ENCODE measurements at regions not wholly inside any gene's neighbourhood (a gene's known extent, or its start where the extent isn't known, plus 50 kb on each side); places are given as distances from the start of the nearest gene placed in this dataset.

DNA sequence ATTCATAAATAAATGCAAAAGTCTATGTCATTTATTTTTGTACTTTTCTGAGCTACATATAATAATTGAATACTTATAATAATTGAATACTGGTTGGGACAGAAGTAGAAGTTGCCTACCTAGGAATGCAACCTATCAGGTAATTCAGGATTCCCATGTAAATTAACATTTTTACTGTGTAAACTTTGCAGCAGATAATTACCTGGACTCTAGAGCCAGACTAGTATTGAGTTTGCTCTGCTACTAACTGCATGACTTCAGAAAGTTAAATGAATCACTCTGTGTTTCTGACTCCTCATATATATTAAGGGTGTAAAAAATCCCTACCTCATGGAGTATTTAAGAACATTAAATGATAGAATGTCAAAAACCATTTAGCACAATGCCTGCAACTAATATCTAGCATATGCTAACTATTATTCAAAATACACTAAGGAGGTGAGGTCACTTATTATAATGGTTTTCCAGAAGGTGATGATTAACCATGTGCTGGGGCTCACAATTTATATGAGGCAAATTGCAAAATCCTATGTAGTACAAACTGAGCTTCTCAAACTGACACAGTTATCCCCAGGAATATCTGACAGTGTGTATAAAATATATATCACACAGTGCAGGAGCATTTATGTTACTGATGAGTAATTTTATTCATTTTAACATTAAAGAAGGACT lies 138.1 kb upstream of the ANO3 start:
- CTCF ChIA-PET, result no interaction called here
- no peak overlapping the region for H3K4me3 Mint-ChIP-seq
- POLR2A ChIA-PET, result no interaction called here

DNA sequence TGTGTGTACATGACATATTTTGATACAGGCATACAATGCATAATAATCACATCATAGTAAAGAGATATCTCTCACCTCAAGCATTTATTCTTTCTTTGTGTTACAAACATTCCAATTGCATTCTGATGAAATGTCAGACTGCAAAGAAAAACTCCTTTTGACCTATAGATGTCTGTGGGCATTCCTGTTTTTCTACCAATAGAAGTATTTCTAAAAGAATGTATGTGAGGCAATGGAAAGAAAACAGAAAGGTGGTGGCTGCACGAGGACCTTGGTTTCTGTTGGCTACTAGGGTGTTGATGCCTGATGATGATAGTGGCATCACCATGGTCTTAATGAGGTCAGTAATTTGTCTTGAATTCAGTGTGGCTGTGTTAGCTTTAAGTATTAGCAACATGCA lies 137.0 kb upstream of the ANO3 start:
- POLR2A ChIA-PET, result no interaction called here
- Mint-ChIP-seq H3K27ac (no peak overlapping the region), H3K4me1 (ENCODE audit: low read depth) (no peaks in the 10 kb centered on the region), H3K9me3 (peaks cover 8% of the 10 kb centered on the region), H3K27me3 (no peaks in the 10 kb centered on the region), H3K4me3 (no peak overlapping the region), H3K36me3 (no peaks in the 10 kb centered on the region)
- intact Hi-C loops (cut with micrococcal nuclease), result no loop called here
- no peak for DNase-seq
- CTCF ChIA-PET, result no interaction called here

More for the DNA sequence above, 138.1 kb upstream of the ANO3 start:
- H3K9me3 Mint-ChIP-seq, result peaks cover 7% of the 10 kb centered on the region
- no peak for DNase-seq
- intact Hi-C loops (cut with micrococcal nuclease), result no loop called here
- H3K27ac Mint-ChIP-seq, result no peak overlapping the region
- H3K36me3 Mint-ChIP-seq, result no peaks in the 10 kb centered on the region
- H3K4me1 Mint-ChIP-seq (ENCODE audit: low read depth), result no peaks in the 10 kb centered on the region
- H3K27me3 Mint-ChIP-seq, result no peaks in the 10 kb centered on the region

DNA sequence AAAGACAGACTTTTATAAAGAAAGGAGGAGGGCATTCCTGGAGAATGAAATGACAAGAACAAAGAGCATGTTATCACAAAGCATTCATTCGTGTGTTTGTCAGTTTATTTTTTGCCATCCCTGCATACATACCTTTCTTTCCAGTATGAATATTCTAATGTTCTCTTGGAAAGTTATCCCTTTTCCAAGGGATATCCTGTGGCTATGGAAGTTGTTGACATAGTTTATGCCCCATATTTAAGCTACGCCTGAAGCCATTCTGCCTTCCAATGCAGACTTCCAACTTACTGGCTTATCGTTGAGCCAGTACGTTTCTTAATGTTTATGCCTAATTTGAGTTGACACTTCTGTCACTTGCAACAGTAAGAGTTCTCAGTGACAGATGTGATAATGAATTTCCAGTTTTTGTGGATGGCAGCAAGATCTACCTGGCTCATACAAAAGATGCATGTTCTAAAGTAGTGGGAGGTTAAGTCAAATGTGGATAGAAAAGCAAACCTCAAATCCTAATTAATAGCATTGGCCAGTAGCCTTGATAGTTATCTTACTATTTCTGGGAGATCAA lies 133.3 kb upstream of the ANO3 start:
- H3K4me1 Mint-ChIP-seq (ENCODE audit: low read depth), result no peaks in the 10 kb centered on the region
- POLR2A ChIA-PET, result no interaction called here
- DNase-seq, result no peak
- no peak overlapping the region for H3K4me3 Mint-ChIP-seq
- H3K36me3 Mint-ChIP-seq, result no peaks in the 10 kb centered on the region
- intact Hi-C loops (cut with micrococcal nuclease), result no loop called here
- CTCF ChIA-PET, result no interaction called here
- no peaks in the 10 kb centered on the region for H3K27me3 Mint-ChIP-seq
- no peak overlapping the region for H3K27ac Mint-ChIP-seq
- H3K9me3 Mint-ChIP-seq, result peaks cover 6% of the 10 kb centered on the region

DNA sequence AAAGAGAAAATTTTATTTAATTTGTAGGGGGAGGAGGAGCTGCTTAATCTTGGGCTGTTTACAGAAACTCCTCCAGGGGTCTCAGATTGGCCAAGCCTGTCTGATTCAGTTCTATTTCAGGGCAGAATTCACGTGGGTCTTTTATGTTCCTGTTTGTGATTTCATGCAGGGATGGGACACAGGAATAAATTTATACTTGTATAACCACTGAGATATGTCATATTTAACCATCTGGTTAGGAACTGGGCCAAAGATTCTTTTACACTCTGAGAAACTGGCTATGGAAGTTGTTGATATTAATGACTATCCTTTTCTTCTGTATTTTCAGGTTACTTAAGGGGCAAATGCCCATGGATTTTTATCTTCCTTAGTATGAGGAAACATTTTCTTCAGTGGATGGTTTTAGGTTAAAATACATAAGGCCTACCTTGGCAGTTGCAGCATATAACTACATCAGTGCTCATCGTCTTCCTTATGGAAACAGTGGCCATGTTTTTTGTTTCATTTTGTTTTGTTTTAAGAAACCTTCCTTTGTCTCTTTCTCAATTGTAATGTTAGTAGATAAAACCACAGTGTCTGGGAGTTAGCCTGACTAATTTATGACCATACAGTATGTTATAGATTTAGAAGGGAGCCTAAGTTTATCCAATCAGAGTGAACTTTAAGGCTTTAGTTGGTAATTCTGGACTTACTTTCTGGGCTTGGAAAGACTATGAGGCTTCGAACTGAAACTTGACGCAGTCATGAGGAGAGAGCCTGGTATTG lies 132.4 kb upstream of the ANO3 start:
- no peak overlapping the region for H3K27ac Mint-ChIP-seq
- intact Hi-C loops (cut with micrococcal nuclease), result no loop called here
- no peak for DNase-seq
- H3K9me3 Mint-ChIP-seq, result peaks cover 6% of the 10 kb centered on the region
- H3K4me3 Mint-ChIP-seq, result no peak overlapping the region
- ChIA-PET CTCF (no interaction called here), POLR2A (no interaction called here)
- no peaks in the 10 kb centered on the region for H3K27me3 Mint-ChIP-seq
- H3K36me3 Mint-ChIP-seq, result no peaks in the 10 kb centered on the region
- H3K4me1 Mint-ChIP-seq (ENCODE audit: low read depth), result no peaks in the 10 kb centered on the region

DNA sequence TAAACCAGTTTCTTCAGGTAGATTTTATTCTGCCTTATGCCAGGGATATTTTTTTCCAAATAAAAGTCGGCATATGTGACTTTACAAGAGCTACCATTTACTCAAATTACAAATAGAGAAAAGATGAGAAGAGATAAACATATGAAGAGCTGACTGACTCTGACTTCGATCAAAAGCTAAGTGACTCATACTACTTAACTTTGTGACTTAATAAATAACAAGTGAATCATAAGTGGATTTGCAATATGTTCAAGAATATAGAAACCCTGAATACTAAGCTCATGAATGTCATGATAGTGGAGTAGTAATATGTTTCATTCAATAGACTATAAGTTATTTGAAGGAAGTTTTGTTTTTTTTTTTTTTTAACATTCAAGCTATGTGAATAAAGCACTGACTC lies 130.5 kb upstream of the ANO3 start:
- ChIA-PET CTCF (no interaction called here), POLR2A (no interaction called here)
- intact Hi-C loops (cut with micrococcal nuclease), result no loop called here
- Mint-ChIP-seq H3K9me3 (peaks cover 6% of the 10 kb centered on the region), H3K4me3 (no peak overlapping the region), H3K36me3 (no peaks in the 10 kb centered on the region), H3K27ac (no peak overlapping the region), H3K4me1 (ENCODE audit: low read depth) (no peaks in the 10 kb centered on the region), H3K27me3 (no peaks in the 10 kb centered on the region)
- DNase-seq, result no peak

- no peak for DNase-seq
- Mint-ChIP-seq H3K27ac (no peak overlapping the region), H3K4me1 (ENCODE audit: low read depth) (no peaks in the 10 kb centered on the region), H3K4me3 (no peak overlapping the region), H3K9me3 (peaks cover 6% of the 10 kb centered on the region), H3K27me3 (no peaks in the 10 kb centered on the region), H3K36me3 (no peaks in the 10 kb centered on the region)
- ChIA-PET POLR2A (no interaction called here), CTCF (no interaction called here)
- intact Hi-C loops (cut with micrococcal nuclease), result no loop called here
Measured at GRCh38 chr11:26202754-26203153, 129.2 kb upstream of the ANO3 start.

- intact Hi-C loops (cut with micrococcal nuclease), result no loop called here
- Mint-ChIP-seq H3K27ac (no peak overlapping the region), H3K4me1 (ENCODE audit: low read depth) (no peaks in the 10 kb centered on the region), H3K4me3 (no peak overlapping the region), H3K36me3 (no peaks in the 10 kb centered on the region), H3K9me3 (no peaks in the 10 kb centered on the region), H3K27me3 (no peaks in the 10 kb centered on the region)
- POLR2A ChIA-PET, result no interaction called here
- DNase-seq, result no peak
- CTCF ChIA-PET, result no interaction called here
Measured at GRCh38 chr11:26204101-26204500, 127.8 kb upstream of the ANO3 start.

- no peaks in the 10 kb centered on the region for H3K4me1 Mint-ChIP-seq (ENCODE audit: low read depth)
- intact Hi-C loops (cut with micrococcal nuclease), result no loop called here
- H3K4me3 Mint-ChIP-seq, result no peak overlapping the region
- no peaks in the 10 kb centered on the region for H3K36me3 Mint-ChIP-seq
- peaks cover 1% of the 10 kb centered on the region for H3K9me3 Mint-ChIP-seq
- no peak for DNase-seq
- ChIA-PET POLR2A (no interaction called here), CTCF (no interaction called here)
- H3K27me3 Mint-ChIP-seq, result no peaks in the 10 kb centered on the region
- H3K27ac Mint-ChIP-seq, result no peak overlapping the region
Measured at GRCh38 chr11:26204839-26205238, 127.1 kb upstream of the ANO3 start.

DNA sequence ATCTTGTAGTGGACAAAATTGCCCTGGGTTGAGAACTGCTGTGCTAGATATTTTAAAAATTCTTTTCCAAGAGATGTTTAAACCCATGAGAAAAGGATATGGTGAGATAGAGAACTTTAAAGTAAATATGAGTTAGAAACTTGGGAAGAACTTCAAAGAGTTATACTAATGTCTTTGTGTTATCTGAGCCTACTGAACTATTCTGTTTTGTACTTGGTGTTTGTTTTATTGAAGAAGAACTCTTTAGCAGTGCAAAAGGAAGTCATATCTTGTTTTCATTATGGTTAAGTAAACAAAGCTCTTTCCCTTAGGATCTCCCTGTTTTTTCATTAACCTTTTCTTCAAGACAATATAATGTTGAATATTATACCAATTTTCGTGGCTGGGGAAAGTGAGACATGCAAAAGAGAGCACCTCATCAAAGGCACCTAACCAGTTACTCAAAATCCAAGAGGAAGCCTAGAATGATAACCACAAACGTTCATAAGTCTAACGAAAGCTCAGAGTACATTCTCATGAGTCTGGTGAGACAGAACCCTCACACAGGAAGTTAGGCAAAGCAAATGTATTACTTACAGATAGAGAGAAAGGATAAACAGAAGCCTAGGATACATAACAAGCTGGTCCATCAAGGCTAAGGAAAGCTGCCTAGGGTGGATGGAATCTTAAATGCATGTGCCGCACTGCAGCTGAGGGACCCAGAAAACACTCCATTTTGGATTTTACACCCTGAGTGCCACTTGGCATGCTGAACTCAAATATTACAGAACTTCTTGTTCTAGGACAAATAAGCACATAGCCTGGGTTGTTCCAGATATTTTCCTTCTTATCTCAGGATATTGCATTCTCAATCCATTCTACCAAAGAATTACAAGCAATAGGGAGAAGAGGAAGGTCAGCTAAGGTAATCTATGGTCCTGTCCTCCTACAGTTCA lies 112.5 kb upstream of the ANO3 start:
- no peaks in the 10 kb centered on the region for H3K4me1 Mint-ChIP-seq (ENCODE audit: low read depth)
- H3K36me3 Mint-ChIP-seq, result no peaks in the 10 kb centered on the region
- intact Hi-C loops (cut with micrococcal nuclease), result no loop called here
- no peak overlapping the region for H3K27ac Mint-ChIP-seq
- DNase-seq, result no peak
- CTCF ChIA-PET, result no interaction called here
- H3K4me3 Mint-ChIP-seq, result no peak overlapping the region
- H3K9me3 Mint-ChIP-seq, result peaks cover 6% of the 10 kb centered on the region
- POLR2A ChIA-PET, result no interaction called here
- no peaks in the 10 kb centered on the region for H3K27me3 Mint-ChIP-seq

- POLR2A ChIA-PET, result no interaction called here
- Mint-ChIP-seq H3K4me1 (ENCODE audit: low read depth) (no peaks in the 10 kb centered on the region), H3K27me3 (no peaks in the 10 kb centered on the region), H3K27ac (no peak overlapping the region), H3K36me3 (no peaks in the 10 kb centered on the region), H3K4me3 (no peak overlapping the region), H3K9me3 (peaks cover 4% of the 10 kb centered on the region)
- intact Hi-C loops (cut with micrococcal nuclease), result no loop called here
- CTCF ChIA-PET, result no interaction called here
- no peak for DNase-seq
Measured at GRCh38 chr11:26225646-26226045, 106.3 kb upstream of the ANO3 start.

DNA sequence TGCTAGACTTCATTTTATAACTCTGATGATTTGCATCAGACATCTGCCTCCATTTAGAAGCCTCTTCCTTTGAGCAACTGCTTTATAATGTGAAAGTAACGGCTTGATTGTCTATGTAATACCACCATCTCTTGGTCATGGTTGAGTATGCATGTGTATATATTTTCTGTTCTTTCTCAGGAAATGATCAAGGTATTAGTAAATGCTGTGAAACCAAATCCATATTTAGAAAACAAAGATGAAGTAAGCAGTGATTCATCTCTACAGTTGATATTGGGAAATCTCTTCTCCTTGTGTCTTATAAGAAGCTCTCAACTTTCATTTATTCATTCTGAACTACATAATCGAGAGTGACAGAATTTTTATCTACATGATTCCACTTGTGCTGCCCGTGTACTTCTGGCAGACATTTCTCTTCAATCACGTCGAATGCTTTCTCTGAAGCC lies 104.6 kb upstream of the ANO3 start:
- CTCF ChIA-PET, result no interaction called here
- POLR2A ChIA-PET, result no interaction called here
- intact Hi-C loops (cut with micrococcal nuclease), result no loop called here

GRCh38 chr11:26227883-26228502 lies 103.9 kb upstream of the ANO3 start:
- Mint-ChIP-seq H3K27ac (no peak overlapping the region), H3K4me1 (ENCODE audit: low read depth) (no peaks in the 10 kb centered on the region), H3K27me3 (no peaks in the 10 kb centered on the region), H3K9me3 (peaks cover 4% of the 10 kb centered on the region), H3K4me3 (no peak overlapping the region), H3K36me3 (no peaks in the 10 kb centered on the region)
- no peak for DNase-seq
- ChIA-PET POLR2A (no interaction called here), CTCF (no interaction called here)
- intact Hi-C loops (cut with micrococcal nuclease), result no loop called here

More for the DNA sequence above, 104.6 kb upstream of the ANO3 start:
- Mint-ChIP-seq H3K27ac (no peak overlapping the region), H3K36me3 (no peaks in the 10 kb centered on the region), H3K4me3 (no peak overlapping the region), H3K4me1 (ENCODE audit: low read depth) (no peaks in the 10 kb centered on the region), H3K27me3 (no peaks in the 10 kb centered on the region), H3K9me3 (peaks cover 4% of the 10 kb centered on the region)
- no peak for DNase-seq

Data from activated CD4-positive, alpha-beta memory T cell treated with anti-CD3 and anti-CD28 coated beads for 36 hours (primary cell).